ENCODE measurements at regions not wholly inside any gene's neighbourhood (a gene's known extent, or its start where the extent isn't known, plus 50 kb on each side); places are given as distances from the start of the nearest gene placed in this dataset.

GRCh38 chr1:209344156-209344555, 239.4 kb upstream of the CAMK1G start:
- TF ChIP-seq CTCF (IDR thresholded peaks at IDR 0.05): no peak
- Histone ChIP-seq H3K36me3 (no peaks in the 10 kb centered on the region), H3K4me3 (no peak overlapping the region), H3K4me1 (no peaks in the 10 kb centered on the region), H3K27ac (no peak overlapping the region), H3K27me3 (no peaks in the 10 kb centered on the region), H3K9me3 (no peaks in the 10 kb centered on the region)
- DNase-seq (no peak), ATAC-seq (no peak)
- intact Hi-C loops (cut with DNase I): no loop called here

GRCh38 chr1:209349363-209350308, 233.9 kb upstream of the CAMK1G start:
- Histone ChIP-seq H3K36me3 (no peaks in the 10 kb centered on the region), H3K27ac (no peak overlapping the region), H3K4me1 (no peaks in the 10 kb centered on the region), H3K9me3 (no peaks in the 10 kb centered on the region), H3K4me3 (no peak overlapping the region), H3K27me3 (no peaks in the 10 kb centered on the region)
- ATAC-seq (no peak), DNase-seq (no peak)
- no peak for TF ChIP-seq CTCF (IDR thresholded peaks at IDR 0.05)
- intact Hi-C loops (cut with DNase I): no loop called here

DNA sequence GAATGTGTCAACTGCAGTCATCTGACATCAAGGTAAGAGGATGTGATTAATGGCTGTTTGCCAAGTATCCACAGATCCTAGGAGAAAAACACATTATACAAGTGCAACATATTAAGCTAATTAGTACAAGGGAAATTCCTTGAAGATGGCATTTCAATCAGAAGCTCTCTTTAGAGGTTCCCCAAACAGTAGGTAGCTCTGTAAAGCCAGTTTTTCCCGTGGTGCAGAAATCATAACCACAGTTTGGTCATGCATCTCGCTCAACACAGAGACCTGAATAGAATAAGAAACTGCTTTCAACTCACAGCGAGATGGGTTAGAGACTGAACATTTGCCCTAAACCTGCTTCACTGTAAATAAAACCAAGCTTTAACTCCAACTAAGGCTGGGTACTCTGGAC, 230.5 kb upstream of the CAMK1G start:
- ATAC-seq (no peak), DNase-seq (no peak)
- no peak overlapping the region for H3K4me3 ChIP-seq
- H3K9me3 ChIP-seq: no peaks in the 10 kb centered on the region
- no peaks in the 10 kb centered on the region for H3K36me3 ChIP-seq
- no peaks in the 10 kb centered on the region for H3K27me3 ChIP-seq
- no peaks in the 10 kb centered on the region for H3K4me1 ChIP-seq
- no peak overlapping the region for H3K27ac ChIP-seq
- TF ChIP-seq CTCF (IDR thresholded peaks at IDR 0.05): no peak
- intact Hi-C loops (cut with DNase I): no loop called here

DNA sequence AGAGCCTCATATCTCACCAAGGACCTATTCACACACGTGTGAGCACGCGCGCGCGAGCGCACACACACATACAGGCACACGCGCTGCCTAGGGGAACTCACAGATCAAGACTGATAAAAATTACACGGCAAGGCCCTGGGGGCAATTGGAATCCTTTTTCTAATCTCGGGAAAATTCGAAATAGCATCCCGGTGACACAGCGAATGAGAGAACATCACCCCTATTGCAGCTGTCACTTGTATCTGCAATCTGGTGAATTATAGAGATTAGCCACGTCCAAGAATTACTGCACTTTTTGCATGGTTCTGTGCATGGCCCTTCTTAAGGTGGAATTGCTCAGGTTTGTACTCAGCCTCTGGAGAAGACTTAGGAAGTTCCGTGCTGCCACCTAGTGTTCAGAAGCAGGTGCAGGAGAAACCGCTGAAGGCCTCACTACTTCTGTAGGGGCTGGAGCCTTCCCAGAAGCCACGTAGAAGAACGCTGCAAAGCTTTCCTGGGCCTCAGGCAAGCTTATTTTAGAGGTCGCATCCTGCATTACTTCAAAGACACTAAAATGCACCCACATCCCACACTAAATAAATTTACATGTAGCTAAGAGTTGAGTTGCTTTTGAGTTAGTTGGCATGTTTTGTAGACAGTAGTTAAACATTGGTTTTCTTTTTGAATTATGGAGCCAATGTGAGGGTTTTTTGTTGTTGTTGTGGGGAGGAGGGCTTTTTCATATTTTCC, 229.2 kb upstream of the CAMK1G start:
- Histone ChIP-seq H3K4me1 (no peaks in the 10 kb centered on the region), H3K4me3 (no peak overlapping the region), H3K36me3 (no peaks in the 10 kb centered on the region), H3K27ac (no peak overlapping the region), H3K27me3 (no peaks in the 10 kb centered on the region), H3K9me3 (no peaks in the 10 kb centered on the region)
- DNase-seq (peak in 3 of 4 donors; percentile 74 to 92 (median 77)), ATAC-seq (peak; percentile 99)
- intact Hi-C loops (cut with DNase I): no loop called here
- TF ChIP-seq CTCF (IDR thresholded peaks at IDR 0.05): peak; percentile 72 to 79

GRCh38 chr1:209354840-209355165, 228.7 kb upstream of the CAMK1G start:
- Histone ChIP-seq H3K9me3 (no peaks in the 10 kb centered on the region), H3K4me3 (no peak overlapping the region), H3K27ac (no peak overlapping the region), H3K36me3 (no peaks in the 10 kb centered on the region), H3K4me1 (no peaks in the 10 kb centered on the region), H3K27me3 (no peaks in the 10 kb centered on the region)
- TF ChIP-seq CTCF (IDR thresholded peaks at IDR 0.05): no peak
- no peak for ATAC-seq
- DNase-seq: no peak
- intact Hi-C loops (cut with DNase I): no loop called here

Measured in left lung (tissue), 4 donors.